ENCODE measurements at regions not wholly inside any gene's neighbourhood (a gene's known extent, or its start where the extent isn't known, plus 50 kb on each side); places are given as distances from the start of the nearest gene placed in this dataset.

DNA sequence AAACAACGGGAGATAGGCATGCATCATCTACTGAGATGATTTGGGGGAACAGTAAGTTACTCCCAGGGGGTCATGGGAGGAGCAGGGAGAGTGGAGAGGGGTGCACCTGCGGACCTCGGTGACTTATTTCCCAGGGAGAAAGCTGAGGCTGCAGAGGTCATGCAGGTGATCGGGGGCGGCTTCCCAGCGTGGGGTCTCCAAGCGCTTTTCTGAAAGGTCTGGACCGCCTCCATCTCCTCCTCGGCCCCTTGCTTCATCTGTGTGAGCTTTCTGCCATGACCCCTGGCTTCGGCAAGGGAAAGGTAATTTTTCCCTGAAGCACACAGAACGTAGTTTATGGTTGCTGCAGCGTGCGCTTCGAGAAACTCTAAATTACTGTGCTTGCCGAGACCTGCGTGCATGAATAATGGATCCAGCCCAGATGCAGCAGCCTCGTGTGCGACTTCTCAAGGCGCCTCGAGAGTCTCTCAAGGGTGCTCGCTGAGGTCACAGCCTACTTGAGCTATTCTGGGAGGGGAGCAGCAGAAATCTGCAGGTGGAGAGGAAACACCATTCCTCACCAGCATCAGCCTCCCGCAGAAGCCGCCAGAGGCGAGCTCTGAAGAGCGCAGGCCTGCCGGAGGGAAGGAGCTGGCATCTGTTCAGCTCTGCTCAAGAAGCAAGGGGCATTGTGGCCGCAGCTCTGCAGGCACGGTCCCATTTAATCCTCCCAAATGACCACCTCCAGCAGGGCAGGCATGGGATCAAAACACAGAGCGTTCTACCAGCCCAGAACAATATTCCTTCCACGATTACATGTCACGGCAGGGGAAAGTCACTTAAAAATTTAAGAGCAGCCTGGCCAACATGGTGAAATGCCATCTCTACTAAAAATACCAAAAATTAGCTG is 308.4 kb upstream of the MYT1L start:
- no peak overlapping the region for H3K4me3 ChIP-seq (ENCODE audit: low read depth, low read length)
- DNase-seq (ENCODE audit: low read depth) = no peak

DNA sequence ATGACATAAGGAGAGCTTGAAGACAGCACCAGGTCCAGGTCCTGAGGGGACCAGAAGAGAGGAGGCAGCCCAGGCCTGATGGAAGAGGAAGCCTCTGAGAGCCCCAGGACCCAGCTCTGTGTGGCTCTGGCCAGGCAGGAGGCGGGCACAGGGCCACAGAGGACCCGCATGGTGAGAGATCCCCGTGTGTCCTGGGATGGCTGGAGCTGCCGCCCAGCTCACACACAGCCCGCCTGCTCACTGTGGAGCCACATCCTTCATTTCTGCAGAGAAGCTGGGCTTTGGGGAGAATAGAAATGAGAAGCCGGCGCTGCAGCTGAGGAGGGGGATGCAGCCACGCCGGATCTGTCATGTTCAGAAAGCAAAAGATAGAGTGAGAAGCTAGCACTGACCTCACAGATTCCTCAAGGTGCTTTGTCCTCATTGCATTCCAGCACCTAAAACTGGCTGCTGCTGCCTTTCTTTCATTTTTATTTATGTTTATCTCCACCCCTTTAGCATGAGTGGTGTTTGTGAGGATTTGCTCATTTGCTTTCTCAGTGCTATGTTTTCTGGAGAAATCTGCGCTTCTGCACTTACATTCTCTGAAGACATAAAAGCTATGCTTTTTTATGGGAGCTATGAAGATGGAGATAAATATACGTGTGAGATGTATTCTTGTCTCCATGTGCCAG is 307.6 kb upstream of the MYT1L start:
- no peak for DNase-seq (ENCODE audit: low read depth)
- H3K4me3 ChIP-seq (ENCODE audit: low read depth, low read length) = no peak overlapping the region

DNA sequence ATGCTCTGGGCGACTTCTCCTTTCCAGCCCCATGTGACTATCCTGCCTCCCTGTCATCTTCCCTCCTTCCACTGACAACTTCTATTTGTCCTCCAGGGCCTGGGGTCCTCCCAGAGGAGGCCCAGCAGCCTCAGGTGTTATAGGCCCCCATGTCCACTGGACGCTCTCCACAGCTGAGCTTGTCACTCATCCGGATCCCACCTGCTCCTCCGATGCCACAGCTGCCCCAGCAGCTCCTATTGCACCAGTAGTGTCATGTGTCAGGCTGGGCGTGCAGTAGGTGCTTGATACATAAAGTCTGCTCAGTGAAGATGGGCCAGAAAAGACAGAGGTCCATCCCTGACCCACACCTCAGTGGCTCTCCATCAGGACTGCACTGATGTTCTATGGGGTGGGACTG is 305.7 kb upstream of the MYT1L start:
- DNase-seq (ENCODE audit: low read depth) = no peak
- H3K4me3 ChIP-seq (ENCODE audit: low read depth, low read length) = no peak overlapping the region

DNA sequence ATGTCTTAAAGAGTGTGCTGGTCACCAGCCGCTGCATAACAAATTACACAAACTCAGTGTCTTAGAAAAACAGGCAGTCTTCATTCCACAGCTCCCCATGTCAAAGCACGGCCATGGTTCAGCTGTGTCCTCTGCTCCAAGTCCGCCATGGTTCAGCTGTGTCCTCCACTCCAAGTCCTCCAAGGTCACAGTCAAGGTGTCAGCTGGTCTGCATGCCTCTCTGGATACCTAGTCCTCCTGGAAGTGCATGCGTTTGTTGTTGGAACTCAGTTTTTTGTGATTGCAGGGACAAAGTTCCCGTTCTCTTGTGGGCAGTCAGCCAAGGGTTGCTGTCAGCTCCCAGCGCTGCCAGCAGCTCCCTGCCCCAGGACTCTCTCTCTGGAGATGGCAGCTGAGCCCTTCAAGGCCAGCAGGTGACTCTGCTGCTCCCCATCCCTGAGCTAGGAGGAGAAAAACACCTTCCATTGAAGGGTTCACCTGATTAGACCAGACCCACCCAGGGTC is 304.0 kb upstream of the MYT1L start:
- no peak overlapping the region for H3K4me3 ChIP-seq (ENCODE audit: low read depth, low read length)
- DNase-seq (ENCODE audit: low read depth) = no peak

DNA sequence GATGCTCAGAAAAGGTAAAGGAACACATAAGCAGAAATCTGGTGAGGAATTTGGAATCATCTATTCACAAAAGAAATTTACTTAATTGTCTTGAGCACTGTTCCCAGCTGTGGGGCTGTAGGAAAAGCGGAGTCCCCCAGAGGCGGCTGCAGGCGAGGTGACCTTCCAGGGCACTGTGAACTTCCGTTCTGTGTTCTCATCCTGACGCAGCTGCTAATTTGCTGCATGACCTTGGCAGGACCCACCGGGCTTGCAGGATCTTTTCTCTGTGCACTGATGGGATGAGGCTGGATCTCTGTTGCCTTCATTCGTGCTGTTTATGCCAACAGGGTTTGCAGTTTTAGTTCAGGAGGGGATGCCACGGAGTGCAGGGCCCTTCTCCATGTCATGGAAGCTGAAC is 301.9 kb upstream of the MYT1L start:
- no peak for DNase-seq (ENCODE audit: low read depth)
- H3K4me3 ChIP-seq (ENCODE audit: low read depth, low read length) = no peak overlapping the region

DNA sequence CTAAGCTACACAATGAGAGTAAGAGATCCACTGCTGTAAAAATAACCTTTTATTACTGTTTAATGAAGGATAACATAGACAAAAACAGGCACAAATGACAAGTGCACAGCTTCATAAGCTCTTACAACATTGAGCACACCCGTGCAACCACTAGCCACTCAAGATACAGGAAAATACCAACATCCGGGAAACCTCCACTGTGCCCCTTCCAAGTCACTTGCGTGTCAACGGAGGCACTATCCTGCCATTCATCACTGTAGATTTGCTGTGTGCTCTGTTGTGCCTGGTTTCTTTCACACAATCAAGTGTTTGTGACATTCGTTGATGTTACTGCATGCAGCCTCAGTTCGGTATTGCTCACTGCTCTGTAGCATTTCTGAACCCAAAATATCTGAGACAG is 292.9 kb upstream of the MYT1L start:
- DNase-seq (ENCODE audit: low read depth) = no peak
- H3K4me3 ChIP-seq (ENCODE audit: low read depth, low read length) = no peak overlapping the region

DNA sequence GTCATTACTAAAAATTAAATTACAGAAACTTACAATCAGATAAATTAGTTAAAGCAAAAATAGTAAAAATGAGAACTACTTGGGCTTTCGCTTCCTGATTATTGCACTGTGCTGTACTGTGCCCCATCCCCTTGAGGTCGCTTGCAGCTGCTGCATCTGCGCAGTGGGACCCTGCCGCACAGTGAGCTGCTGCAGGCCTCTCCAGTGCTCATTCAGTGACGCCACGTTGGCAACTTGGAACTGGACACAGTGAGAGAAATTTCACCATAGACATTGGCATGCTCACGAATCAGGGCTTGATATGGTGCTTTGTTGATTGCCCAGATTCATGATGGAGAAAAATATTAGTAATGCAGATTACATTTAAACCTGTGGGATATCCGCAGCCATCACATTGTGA is 290.8 kb upstream of the MYT1L start:
- DNase-seq (ENCODE audit: low read depth) = no peak
- H3K4me3 ChIP-seq (ENCODE audit: low read depth, low read length) = no peak overlapping the region

DNA sequence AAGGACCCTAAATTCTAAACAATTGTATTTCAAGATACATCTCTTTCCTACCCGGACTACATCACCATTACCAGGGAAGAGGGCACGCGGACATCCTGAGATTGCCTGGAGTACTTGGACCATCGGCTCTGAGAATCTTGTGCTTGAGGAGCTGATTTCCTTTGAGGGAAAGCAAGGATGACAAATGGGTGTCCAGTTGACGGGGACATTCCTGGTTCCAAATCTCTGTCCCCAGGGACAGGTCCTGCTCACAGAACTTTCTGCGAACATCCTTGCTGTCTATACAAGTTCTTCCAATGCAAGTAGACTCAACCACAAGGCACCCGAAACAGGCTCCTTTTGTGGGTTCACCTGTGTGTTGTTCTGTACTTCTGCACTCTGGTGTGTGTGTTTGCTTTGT is 289.5 kb upstream of the MYT1L start:
- no peak for DNase-seq (ENCODE audit: low read depth)
- no peak overlapping the region for H3K4me3 ChIP-seq (ENCODE audit: low read depth, low read length)

DNA sequence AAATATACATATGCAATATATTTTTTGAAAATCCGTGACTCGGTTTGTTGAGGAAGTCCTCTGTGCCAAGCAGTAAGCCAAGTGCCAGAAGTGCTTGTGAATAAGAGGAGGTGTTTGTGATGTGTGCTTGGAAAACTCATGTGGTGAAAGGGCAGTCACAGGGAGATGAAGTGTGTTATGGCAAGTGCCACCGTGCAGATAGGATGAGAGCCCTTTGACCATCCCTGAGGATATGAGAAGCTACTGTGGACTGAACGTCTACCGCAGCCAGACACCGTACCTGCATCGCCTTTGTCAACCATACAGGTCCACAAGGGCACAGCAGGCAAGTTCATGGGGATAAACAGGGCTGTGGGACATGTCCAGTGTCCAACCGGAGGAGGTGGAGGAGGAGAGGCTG is 288.9 kb upstream of the MYT1L start:
- DNase-seq (ENCODE audit: low read depth) = no peak

DNA sequence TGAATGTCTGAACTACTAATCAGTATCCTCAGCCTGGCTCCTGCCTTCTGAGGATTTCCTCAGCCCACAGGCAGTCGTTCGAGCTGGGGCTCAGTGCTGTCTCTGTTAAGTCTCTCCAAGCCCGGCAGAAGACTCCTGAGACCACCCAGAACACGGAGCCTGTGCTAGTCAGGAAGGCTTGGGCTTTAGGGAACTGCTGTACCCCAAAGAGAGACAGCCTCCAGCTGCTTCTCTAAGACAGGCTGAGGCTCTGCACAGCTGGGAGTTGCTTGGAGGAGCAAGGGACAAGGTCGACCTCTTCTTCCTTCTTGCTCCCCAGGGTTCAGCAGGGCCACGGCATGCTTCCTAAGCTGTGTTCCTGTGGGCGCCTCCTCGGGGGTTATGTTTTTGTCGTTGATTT is 283.4 kb upstream of the MYT1L start:
- DNase-seq (ENCODE audit: low read depth) = no peak
- H3K4me3 ChIP-seq (ENCODE audit: low read depth, low read length) = no peak overlapping the region

More for the DNA sequence above, 288.9 kb upstream of the MYT1L start:
- H3K4me3 ChIP-seq (ENCODE audit: low read depth, low read length) = no peak overlapping the region

DNA sequence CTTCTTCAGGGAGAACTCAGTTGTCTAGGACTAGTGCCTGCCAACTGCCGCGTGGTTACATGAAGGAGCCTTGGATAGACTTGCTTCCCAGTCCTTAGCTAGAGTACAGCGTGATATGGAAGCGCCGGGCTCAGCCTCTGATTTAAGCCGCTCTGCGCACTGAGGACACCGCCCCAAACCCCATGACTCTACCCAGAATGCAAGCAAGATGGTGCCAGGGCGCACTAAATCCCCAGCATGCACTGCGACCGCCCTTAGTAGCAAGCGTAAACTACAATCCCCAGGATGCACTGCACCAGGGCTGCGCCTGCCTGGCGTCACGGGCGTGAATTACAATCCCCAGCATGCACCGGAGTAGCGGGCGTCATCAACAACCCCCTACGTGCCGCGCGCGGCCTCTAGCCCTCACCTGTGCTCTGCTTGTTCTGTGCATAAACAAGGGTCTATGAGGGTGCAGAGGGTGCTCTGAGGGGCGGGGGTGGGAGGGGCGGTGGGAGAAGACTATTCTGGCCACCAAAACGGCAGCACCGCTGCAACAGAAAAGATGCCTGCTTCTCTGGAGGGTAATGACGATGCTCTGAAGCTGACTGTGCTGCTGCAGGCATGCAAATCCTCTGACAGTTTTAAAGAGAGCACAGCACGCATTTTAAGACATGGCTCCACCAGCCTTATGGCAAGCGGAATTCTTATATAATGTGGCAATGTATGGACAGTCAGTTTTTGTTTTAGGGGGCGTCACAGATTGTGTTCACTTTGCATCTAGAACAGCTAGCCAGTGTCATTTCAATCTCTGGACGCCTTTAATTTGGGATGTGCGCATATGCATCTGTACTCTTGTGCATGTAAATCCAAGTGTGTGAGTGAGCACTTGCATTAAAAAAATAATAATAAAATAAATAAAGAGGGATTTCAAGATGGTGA is 282.5 kb upstream of the MYT1L start:
- peak overlapping the region; percentile 49 for H3K4me3 ChIP-seq (ENCODE audit: low read depth, low read length)
- peak; percentile 73 for DNase-seq (ENCODE audit: low read depth)

DNA sequence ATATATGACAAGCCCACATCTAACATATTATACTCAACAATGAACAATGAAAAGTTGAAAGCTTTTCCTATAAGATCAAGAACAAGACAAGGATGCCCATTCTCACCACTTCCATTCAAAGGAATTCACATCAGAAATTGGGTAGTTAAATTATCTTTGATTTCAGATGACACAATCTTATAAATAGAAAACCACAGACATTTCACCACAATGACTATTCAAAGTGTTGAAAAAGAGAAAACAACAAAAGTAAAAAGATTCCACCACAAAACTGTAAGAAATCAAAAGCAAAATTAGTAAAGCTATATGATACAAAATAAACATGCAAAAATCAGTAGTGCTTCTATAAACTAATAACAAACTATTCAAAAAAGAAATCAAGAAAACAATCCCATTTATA is 279.7 kb upstream of the MYT1L start:
- H3K4me3 ChIP-seq (ENCODE audit: low read depth, low read length) = no peak overlapping the region
- DNase-seq (ENCODE audit: low read depth) = no peak

DNA sequence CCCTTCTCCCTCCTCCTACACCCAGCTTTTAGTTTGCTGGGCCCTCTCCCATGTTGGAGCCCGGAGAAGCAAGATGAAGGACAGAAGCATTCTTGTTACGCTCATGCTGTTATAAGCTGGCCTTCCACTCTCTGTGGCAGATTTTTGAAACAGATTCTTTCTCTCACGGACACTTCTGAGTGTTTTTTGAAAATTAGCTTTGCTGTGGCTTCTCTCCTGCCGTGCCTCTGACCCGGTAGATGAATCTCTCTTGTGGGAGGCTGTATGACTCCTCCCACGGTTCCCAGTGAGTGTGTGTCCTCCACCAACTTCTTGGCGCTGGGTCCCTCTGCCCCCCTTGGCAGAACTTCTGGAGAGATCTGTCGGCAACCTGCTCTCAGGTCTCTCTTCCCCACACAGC is 269.3 kb upstream of the MYT1L start:
- H3K4me3 ChIP-seq (ENCODE audit: low read depth, low read length) = no peak overlapping the region

DNA sequence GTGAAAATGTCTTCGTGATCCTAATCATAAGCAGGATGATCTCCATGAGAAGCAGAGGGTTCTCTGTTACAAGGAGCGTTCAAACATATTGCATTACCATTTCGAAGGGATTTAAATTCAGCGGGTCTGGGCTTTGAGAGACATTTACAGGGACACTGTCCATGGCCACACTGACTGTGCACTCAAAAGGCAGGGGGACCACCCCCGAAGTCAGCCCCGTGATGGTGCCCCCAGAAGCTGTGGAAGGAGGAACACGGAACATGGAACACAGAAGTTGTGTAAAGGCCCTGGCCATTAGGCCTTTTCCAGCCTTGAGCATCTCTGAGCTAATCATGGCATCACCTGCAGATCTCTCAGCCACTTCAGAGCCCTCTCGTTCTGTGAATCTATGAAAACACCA is 268.4 kb upstream of the MYT1L start:
- H3K4me3 ChIP-seq (ENCODE audit: low read depth, low read length) = no peak overlapping the region
- DNase-seq (ENCODE audit: low read depth) = no peak

More for the DNA sequence above, 269.3 kb upstream of the MYT1L start:
- DNase-seq (ENCODE audit: low read depth) = no peak

DNA sequence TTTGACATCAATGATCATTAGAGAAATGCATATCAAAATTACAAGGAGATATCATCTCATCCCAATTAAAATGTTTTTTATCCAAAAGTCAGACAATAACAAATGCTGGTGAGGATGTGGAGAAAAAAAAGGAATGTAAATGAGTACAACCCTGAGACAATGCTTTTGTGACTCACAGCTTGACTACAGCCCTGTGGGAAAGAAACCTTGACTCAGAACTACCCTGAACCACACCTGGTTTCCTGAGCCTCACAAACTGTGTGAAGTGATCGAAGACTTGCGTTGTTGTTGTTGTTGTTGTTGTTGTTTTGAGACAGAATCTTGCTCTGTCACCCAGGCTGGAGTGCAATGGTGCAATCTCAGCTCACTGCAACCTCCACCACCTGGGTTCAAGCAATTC is 266.6 kb upstream of the MYT1L start:
- H3K4me3 ChIP-seq (ENCODE audit: low read depth, low read length) = no peak overlapping the region
- DNase-seq (ENCODE audit: low read depth) = no peak

DNA sequence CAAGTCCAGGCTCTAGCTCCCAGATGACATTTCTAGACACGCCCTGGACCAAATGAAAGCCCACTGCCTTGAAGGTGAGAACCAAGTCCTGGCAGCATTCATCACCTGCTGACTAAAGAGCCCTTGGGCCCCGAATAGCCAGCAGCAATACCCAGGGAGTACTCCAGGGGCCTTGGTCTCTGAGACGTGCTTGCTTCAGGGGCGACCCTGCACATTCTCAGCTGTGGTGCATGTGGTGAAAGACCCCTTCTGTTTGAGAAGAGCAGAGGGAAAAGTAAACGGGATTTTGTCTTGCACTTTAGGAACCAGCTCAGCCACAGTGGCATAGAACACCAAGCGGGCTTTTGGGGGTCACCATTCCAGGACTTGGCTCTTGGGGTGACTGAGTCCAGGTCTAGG is 260.5 kb upstream of the MYT1L start:
- no peak for DNase-seq (ENCODE audit: low read depth)
- H3K4me3 ChIP-seq (ENCODE audit: low read depth, low read length) = no peak overlapping the region

DNA sequence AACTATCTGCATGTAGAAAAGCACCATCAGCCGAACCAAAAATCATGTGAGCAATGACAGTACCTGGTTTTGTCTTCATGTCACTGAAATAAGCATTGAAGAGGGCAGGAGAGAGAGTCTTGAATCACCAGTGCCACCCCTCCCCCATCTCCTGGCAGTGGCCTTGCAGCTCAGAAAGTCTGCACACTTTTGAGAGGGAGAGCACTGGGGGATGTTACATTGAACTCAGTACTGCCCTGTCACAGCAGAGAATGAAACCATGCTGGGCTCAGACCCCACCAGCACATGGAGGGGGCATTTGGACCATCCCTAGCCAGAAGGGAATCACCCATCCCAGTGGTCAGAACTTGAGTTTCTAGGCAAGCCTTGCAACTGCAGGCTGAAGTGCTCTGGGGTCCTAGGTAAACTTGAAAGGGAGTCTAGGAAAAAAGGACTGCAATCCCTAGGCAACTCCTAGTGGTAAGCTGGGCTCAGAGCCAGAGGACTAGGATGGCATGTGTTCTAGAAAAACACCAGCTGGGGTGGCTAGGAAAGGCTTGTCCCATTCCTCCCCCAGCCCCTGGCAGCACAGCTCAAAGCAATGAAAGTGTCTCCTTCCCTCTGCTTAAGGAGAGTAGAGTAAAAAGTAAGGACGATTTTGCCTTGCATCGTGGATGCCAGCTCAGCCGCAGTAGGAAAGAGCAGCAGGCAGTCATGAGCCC is 259.9 kb upstream of the MYT1L start:
- no peak for DNase-seq (ENCODE audit: low read depth)
- no peak overlapping the region for H3K4me3 ChIP-seq (ENCODE audit: low read depth, low read length)

DNA sequence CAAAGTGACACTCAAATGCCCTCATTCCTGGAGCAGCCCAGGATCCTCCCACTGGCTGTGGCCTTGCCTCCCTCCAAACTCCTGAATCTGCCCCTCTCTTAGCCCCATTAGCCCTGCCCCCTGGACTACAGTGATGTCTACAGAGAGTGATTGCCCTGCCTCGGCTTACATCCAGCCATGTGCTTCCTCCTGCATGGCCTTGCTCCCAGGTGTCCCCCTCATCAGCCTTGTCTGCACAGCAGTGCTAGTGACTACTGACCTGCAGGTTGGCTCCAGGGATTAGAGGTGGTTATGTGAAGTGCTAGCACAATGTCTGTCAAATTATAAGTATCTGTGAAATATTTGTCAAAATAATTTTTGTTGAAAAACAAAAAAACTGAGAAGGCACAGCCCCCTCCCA is 259.1 kb upstream of the MYT1L start:
- DNase-seq (ENCODE audit: low read depth) = no peak
- no peak overlapping the region for H3K4me3 ChIP-seq (ENCODE audit: low read depth, low read length)

DNA sequence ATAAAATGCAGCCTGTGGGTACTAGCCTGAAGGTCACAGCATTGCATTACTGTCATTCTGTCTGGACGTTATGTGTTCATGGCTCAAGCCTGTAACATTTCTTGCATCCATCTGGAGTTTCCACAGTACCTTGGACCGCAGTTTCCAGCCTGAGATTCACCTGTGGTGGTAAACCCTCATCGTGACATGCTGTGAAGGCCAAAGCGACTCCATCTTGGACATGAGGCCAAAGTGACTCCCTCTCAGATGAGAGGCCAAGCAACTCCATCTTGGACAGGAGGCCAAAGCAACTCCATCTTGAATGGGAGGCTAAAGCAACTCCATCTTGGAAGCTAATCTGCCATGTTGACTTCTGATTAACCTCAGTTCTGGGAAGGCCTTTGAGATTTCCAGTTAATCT is 257.7 kb upstream of the MYT1L start:
- no peak overlapping the region for H3K4me3 ChIP-seq (ENCODE audit: low read depth, low read length)
- DNase-seq (ENCODE audit: low read depth) = no peak
